ENCODE measurements at regions not wholly inside any gene's neighbourhood (a gene's known extent, or its start where the extent isn't known, plus 50 kb on each side); places are given as distances from the start of the nearest gene placed in this dataset.

DNA sequence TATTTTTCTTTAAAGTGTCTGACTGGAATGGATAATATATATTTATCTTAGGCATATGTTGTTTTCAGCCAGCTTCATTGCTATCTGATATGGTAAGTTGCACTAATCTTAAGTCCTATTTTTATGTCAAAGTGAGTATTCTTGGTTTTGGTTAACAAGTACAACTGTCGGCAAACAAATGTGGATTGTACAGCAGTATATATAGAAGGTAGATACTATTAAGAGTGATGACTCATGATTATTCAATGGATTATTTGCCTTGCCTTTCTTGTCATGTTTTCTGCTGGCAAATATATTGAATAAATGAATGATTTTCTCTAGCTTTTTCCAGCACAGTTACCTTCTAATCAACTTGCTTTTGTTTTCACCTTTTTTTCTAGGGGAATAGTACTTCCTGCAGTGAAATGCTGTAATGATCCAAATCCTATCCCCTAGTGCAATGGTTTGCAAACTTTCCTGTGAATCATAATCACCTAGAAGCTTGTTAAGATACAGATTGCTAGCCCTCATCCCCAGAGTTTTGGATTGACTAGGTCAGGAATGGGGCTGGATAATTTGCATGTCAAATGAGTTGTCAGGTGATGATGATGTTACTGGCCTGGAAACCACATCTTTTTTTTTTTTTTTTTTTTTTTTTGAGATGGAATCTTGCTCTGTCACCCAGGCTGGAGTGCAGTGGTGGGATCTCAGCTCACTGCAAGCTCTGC is 60.8 kb upstream of the ARRDC3 start:
- TF ChIP-seq, protein P1, sequence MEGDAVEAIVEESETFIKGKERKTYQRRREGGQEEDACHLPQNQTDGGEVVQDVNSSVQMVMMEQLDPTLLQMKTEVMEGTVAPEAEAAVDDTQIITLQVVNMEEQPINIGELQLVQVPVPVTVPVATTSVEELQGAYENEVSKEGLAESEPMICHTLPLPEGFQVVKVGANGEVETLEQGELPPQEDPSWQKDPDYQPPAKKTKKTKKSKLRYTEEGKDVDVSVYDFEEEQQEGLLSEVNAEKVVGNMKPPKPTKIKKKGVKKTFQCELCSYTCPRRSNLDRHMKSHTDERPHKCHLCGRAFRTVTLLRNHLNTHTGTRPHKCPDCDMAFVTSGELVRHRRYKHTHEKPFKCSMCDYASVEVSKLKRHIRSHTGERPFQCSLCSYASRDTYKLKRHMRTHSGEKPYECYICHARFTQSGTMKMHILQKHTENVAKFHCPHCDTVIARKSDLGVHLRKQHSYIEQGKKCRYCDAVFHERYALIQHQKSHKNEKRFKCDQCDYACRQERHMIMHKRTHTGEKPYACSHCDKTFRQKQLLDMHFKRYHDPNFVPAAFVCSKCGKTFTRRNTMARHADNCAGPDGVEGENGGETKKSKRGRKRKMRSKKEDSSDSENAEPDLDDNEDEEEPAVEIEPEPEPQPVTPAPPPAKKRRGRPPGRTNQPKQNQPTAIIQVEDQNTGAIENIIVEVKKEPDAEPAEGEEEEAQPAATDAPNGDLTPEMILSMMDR (IDR thresholded peaks at IDR 0.05): no peak
- TF ChIP-seq POLR2AphosphoS5 (IDR thresholded peaks at IDR 0.05; ENCODE audit: low read depth, low read length) (no peak), REST (IDR thresholded peaks at IDR 0.05; ENCODE audit: insufficient read depth in 1 of 2, low read depth in 2 of 2, low read length in 1 of 2) (no peak), TCF7L2 (IDR thresholded peaks at IDR 0.05; ENCODE audit: low read depth, low read length) (no peak)
